ENCODE measurements at regions not wholly inside any gene's neighbourhood (a gene's known extent, or its start where the extent isn't known, plus 50 kb on each side); places are given as distances from the start of the nearest gene placed in this dataset.

DNA sequence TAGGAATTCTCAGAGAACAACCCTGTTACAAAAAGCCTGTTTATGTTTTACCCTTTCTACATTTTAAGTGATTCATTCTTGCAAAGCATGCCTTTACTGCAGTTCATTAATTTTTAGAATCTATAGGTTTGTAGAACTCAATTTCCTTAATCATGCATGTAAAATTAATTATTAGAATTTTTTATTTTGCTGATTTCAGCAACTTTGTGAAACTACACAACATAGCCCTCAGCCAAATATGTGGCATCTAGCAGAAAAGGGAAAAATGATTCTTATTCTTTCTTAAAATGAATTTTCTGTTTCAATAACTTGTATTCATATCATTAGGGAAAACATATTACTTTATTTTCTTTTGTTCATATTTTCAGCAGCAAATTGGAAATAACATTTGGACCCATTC, 392.9 kb upstream of the PFKP start:
- ChIA-PET CTCF (no interaction called here), POLR2A (no interaction called here)
- peaks cover 3% of the 10 kb centered on the region for H3K27me3 Mint-ChIP-seq
- H3K4me2 ChIP-seq (replicated peaks; ENCODE audit: low read depth, low read length, poor library complexity, severe bottlenecking): no peak overlapping the region
- H3K27ac ChIP-seq (ENCODE audit: low read length in 2 of 2): no peak overlapping the region
- H3K4me3 Mint-ChIP-seq: no peak overlapping the region
- H3K27ac Mint-ChIP-seq: no peak overlapping the region
- H3K79me2 ChIP-seq (ENCODE audit: control insufficient read depth, insufficient read depth, low read length): no peaks in the 10 kb centered on the region
- H2AFZ ChIP-seq (ENCODE audit: insufficient read depth, low read depth, low read length, poor library complexity, severe bottlenecking): no peak overlapping the region
- H3K9me3 Mint-ChIP-seq (ENCODE audit: insufficient read depth): no peaks in the 10 kb centered on the region
- TF ChIP-seq, protein P1, sequence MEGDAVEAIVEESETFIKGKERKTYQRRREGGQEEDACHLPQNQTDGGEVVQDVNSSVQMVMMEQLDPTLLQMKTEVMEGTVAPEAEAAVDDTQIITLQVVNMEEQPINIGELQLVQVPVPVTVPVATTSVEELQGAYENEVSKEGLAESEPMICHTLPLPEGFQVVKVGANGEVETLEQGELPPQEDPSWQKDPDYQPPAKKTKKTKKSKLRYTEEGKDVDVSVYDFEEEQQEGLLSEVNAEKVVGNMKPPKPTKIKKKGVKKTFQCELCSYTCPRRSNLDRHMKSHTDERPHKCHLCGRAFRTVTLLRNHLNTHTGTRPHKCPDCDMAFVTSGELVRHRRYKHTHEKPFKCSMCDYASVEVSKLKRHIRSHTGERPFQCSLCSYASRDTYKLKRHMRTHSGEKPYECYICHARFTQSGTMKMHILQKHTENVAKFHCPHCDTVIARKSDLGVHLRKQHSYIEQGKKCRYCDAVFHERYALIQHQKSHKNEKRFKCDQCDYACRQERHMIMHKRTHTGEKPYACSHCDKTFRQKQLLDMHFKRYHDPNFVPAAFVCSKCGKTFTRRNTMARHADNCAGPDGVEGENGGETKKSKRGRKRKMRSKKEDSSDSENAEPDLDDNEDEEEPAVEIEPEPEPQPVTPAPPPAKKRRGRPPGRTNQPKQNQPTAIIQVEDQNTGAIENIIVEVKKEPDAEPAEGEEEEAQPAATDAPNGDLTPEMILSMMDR (IDR thresholded peaks at IDR 0.05): no peak
- TF ChIP-seq EZH2 (IDR thresholded peaks at IDR 0.05; ENCODE audit: borderline replicate concordance, insufficient read depth, low read depth, low read length, poor library complexity, severe bottlenecking): no peak
- no peaks in the 10 kb centered on the region for H4K20me1 ChIP-seq (ENCODE audit: control insufficient read depth, insufficient read depth, low read length, poor library complexity, severe bottlenecking)
- H3K4me1 ChIP-seq (ENCODE audit: control insufficient read depth in 2 of 2, insufficient read depth in 2 of 2, low read length in 2 of 2): no peaks in the 10 kb centered on the region
- no peaks in the 10 kb centered on the region for H3K36me3 ChIP-seq (replicated peaks in 1 of 2; ENCODE audit: control extremely low read depth in 1 of 2, control insufficient read depth in 1 of 2, extremely low read depth in 1 of 2, insufficient read depth in 2 of 2, low read length in 1 of 2)
- no peaks in the 10 kb centered on the region for H3K4me1 Mint-ChIP-seq
- H3K27me3 ChIP-seq (replicated peaks in 1 of 4; ENCODE audit: control extremely low read depth in 1 of 4, control insufficient read depth in 3 of 4, insufficient read depth in 4 of 4, low read length in 3 of 4): no peaks in the 10 kb centered on the region
- DNase-seq (no peak), ATAC-seq (ENCODE audit: low read depth) (no peak)
- H3K9ac ChIP-seq (ENCODE audit: low read length): no peak overlapping the region
- intact Hi-C loops (cut with micrococcal nuclease): no loop called here
- H3K9me3 ChIP-seq (ENCODE audit: control extremely low read depth in 1 of 3, control insufficient read depth in 2 of 3, insufficient read depth in 1 of 3, low read length in 2 of 3): peaks cover 0 to 8% (median 0%) of the 10 kb centered on the region in 3 donors
- no peak overlapping the region for H3K4me3 ChIP-seq (ENCODE audit: control extremely low read depth in 1 of 5, extremely low read depth in 1 of 5, insufficient read depth in 1 of 5, low read depth in 2 of 5, low read length in 4 of 5)

DNA sequence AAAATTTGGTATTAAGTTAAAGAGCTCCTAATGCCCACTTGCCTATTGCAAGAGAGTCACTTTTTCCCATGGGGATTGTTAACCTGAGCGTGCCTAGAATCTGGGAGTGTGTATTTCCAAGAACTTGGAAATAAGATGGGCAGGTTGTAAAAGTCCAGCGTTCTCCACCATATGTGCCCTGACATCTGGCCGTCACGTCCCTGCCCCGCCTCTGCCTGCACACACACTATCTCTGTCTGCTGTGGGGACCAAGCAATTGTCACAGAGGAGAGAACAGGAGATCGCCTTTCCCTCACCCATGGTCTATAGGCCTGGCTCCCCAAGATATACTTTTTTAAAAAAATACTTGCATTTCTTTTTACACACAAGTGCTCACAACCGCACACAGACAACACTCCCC, 396.5 kb upstream of the PFKP start:
- Histone ChIP-seq H3K4me2 (replicated peaks; ENCODE audit: low read depth, low read length, poor library complexity, severe bottlenecking) (no peak overlapping the region), H4K20me1 (ENCODE audit: control insufficient read depth, insufficient read depth, low read length, poor library complexity, severe bottlenecking) (no peaks in the 10 kb centered on the region), H3K79me2 (ENCODE audit: control insufficient read depth, insufficient read depth, low read length) (no peaks in the 10 kb centered on the region), H2AFZ (ENCODE audit: insufficient read depth, low read depth, low read length, poor library complexity, severe bottlenecking) (no peak overlapping the region), H3K4me1 (ENCODE audit: control insufficient read depth in 2 of 2, insufficient read depth in 2 of 2, low read length in 2 of 2) (no peaks in the 10 kb centered on the region), H3K27me3 (replicated peaks in 1 of 4; ENCODE audit: control extremely low read depth in 1 of 4, control insufficient read depth in 3 of 4, insufficient read depth in 4 of 4, low read length in 3 of 4) (no peaks in the 10 kb centered on the region), H3K36me3 (replicated peaks in 1 of 2; ENCODE audit: control extremely low read depth in 1 of 2, control insufficient read depth in 1 of 2, extremely low read depth in 1 of 2, insufficient read depth in 2 of 2, low read length in 1 of 2) (no peaks in the 10 kb centered on the region), H3K9ac (ENCODE audit: low read length) (no peak overlapping the region), H3K9me3 (ENCODE audit: control extremely low read depth in 1 of 3, control insufficient read depth in 2 of 3, insufficient read depth in 1 of 3, low read length in 2 of 3) (peaks cover 0 to 8% (median 0%) of the 10 kb centered on the region in 3 donors), H3K4me3 (ENCODE audit: control extremely low read depth in 1 of 5, extremely low read depth in 1 of 5, insufficient read depth in 1 of 5, low read depth in 2 of 5, low read length in 4 of 5) (no peak overlapping the region), H3K27ac (ENCODE audit: low read length in 2 of 2) (no peak overlapping the region)
- Mint-ChIP-seq H3K4me1 (no peaks in the 10 kb centered on the region), H3K9me3 (ENCODE audit: insufficient read depth) (peaks cover 2% of the 10 kb centered on the region), H3K27ac (no peak overlapping the region), H3K27me3 (no peaks in the 10 kb centered on the region), H3K4me3 (no peak overlapping the region)
- ATAC-seq (ENCODE audit: low read depth) (no peak), DNase-seq (no peak)
- 92% methylated on average over 7 of the region's 7 CpGs for WGBS (ENCODE audit: insufficient coverage)
- POLR2A ChIA-PET: no interaction called here
- TF ChIP-seq EZH2 (IDR thresholded peaks at IDR 0.05; ENCODE audit: borderline replicate concordance, insufficient read depth, low read depth, low read length, poor library complexity, severe bottlenecking): no peak
- TF ChIP-seq, protein P1 (IDR thresholded peaks at IDR 0.05): no peak
- intact Hi-C loops (cut with micrococcal nuclease): no loop called here
- CTCF ChIA-PET: no interaction called here

All from B cell (primary cell).